ENCODE measurements at regions not wholly inside any gene's neighbourhood (a gene's known extent, or its start where the extent isn't known, plus 50 kb on each side); places are given as distances from the start of the nearest gene placed in this dataset.
"Not testable (repeated sequence)": the region's sequence is repeated elsewhere in the genome, so short reads cannot be mapped to it uniquely, and the experiment has no call there.

GRCh38 chrX:25442499-25442898 is 426.7 kb upstream of the ARX start:
- in situ Hi-C loops (cut with MboI; ENCODE audit: low pct_unique_long_range_greater_than_20kb, low sequenced_read_pairs) = no loop called here
- no peak for DNase-seq

DNA sequence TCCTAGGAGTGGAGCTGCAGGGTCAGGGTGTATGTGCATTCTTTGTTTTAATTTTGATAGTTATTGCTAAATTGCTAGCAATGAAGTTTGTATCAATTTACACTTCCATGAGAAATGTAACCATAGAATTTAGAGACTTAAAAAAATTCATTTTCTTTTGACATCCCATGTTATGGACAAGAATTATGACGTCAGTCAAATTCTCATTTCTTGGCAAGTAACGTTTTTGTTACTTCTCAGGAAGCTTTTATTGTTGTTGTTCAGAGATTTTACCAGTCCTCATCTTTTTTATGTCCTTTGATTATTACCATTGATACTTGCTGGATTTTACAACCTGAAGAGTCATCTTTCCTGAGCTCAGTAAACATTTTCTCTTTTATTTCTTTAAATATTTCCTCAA is 417.5 kb upstream of the ARX start:
- in situ Hi-C loops (cut with MboI; ENCODE audit: low pct_unique_long_range_greater_than_20kb, low sequenced_read_pairs) = no loop called here
- no peak for DNase-seq

- no peak for DNase-seq
- in situ Hi-C loops (cut with MboI; ENCODE audit: low pct_unique_long_range_greater_than_20kb, low sequenced_read_pairs) = no loop called here
These were observed 416.6 kb upstream of the ARX start for GRCh38 chrX:25432396-25432795.

DNA sequence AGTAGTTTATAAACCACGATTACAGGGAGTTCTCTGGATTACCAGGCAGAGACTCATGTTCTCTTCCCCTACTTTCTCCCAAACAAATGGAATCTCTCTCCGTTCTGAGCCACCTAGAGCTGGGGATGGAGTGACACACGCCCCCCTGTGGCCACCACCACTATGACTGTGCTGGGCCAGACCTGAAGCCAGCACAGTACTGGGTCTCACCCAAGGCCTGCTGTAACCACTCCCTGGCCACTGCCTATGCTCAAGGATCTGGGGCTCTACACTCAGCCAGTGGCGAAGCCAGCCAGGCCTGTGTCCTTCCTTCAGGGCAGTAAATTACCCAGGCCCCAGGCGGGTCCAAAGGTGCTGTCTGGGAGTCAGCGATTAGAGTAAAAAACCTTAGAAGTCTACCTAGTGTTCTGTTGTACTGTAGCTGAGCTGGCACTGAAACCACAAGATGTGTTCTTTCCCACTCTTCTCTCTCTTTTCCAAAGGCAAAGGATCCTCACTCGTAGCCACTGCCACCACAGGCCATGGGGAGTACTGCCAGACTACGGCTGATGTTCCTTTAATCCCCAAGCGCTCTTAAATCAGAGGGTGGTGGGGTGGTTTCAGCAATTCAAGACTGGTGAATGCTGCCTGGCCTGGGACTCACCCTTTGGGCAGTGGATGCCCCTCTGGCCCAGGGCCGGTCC is 412.2 kb upstream of the ARX start:
- peak; percentile 5 for DNase-seq
- in situ Hi-C loops (cut with MboI; ENCODE audit: low pct_unique_long_range_greater_than_20kb, low sequenced_read_pairs) = no loop called here

- in situ Hi-C loops (cut with MboI; ENCODE audit: low pct_unique_long_range_greater_than_20kb, low sequenced_read_pairs); DNase-seq: not testable (repeated sequence)
These were observed 388.4 kb upstream of the ARX start for GRCh38 chrX:25404163-25404562.

- in situ Hi-C loops (cut with MboI; ENCODE audit: low pct_unique_long_range_greater_than_20kb, low sequenced_read_pairs) = no loop called here
- no peak for DNase-seq
These were observed 373.5 kb upstream of the ARX start for GRCh38 chrX:25389266-25389665.

- in situ Hi-C loops (cut with MboI; ENCODE audit: low pct_unique_long_range_greater_than_20kb, low sequenced_read_pairs) = no loop called here
- DNase-seq = no peak
These were observed 367.4 kb upstream of the ARX start for GRCh38 chrX:25383196-25383595.

DNA sequence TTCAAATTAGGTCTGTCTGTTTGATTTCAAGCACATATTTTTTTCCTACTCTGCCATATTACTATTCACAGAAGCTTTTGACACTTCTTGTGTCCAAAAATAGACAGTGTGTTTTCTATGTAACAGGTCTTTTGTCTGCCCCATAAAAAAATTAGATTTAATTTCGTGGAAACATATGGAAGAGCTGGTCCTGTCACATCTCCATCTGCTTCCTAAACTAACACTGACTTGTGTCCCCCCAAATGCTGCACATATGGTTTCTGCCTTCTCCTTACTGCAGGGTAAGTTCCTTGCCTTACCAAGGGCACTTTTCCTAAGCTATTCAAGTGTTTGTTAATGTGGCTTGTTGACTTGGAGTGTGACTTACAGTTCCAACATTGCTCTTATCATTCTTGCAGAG is 340.7 kb upstream of the ARX start:
- in situ Hi-C loops (cut with MboI; ENCODE audit: low pct_unique_long_range_greater_than_20kb, low sequenced_read_pairs) = no loop called here
- DNase-seq = no peak

- in situ Hi-C loops (cut with MboI; ENCODE audit: low pct_unique_long_range_greater_than_20kb, low sequenced_read_pairs) = no loop called here
- DNase-seq = no peak
These were observed 328.6 kb upstream of the ARX start for GRCh38 chrX:25344161-25344936.

DNA sequence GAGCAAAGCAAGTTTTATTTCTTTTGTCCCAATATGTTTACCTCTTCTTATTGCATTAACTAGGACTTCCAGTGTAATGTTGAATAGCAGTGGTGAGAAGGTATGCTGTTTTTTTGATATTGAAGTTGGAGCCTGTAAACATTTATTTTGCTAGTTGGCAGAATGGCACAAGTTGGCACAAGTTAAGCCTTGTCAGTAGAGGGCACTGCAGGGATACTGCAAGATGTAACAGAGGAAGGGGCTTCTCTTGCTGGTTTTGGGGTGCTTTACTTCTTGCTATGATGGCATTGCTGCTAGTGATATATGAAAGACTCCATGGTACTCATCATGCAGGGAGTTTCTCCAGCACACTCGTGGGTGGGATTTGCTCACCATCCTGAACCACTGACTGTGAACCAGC is 327.3 kb upstream of the ARX start:
- DNase-seq = no peak
- in situ Hi-C loops (cut with MboI; ENCODE audit: low pct_unique_long_range_greater_than_20kb, low sequenced_read_pairs) = no loop called here

- in situ Hi-C loops (cut with MboI; ENCODE audit: low pct_unique_long_range_greater_than_20kb, low sequenced_read_pairs) = no loop called here
- no peak for DNase-seq
These were observed 322.1 kb upstream of the ARX start for GRCh38 chrX:25337841-25338240.

- no peak for DNase-seq
- in situ Hi-C loops (cut with MboI; ENCODE audit: low pct_unique_long_range_greater_than_20kb, low sequenced_read_pairs) = no loop called here
These were observed 285.2 kb upstream of the ARX start for GRCh38 chrX:25300994-25301393.

DNA sequence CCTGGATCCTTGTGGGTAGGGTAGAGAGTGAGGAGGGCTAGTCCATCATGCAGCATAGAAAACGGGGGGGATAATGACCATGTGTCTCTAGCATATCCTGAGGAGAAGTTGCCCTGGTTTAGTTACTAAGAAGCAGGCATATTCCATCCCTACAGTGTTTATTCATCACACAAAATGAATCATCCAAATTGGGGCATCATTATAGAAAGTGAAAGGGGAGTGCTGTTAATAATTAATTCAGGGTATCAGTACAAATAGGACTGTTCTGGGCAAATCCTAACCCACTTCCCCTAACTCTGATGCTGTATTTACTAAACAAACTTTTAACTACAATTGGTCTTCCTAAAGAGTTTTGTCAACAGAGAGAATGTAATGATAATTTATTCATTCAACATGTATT is 281.1 kb upstream of the ARX start:
- in situ Hi-C loops (cut with MboI; ENCODE audit: low pct_unique_long_range_greater_than_20kb, low sequenced_read_pairs) = no loop called here
- DNase-seq = no peak

DNA sequence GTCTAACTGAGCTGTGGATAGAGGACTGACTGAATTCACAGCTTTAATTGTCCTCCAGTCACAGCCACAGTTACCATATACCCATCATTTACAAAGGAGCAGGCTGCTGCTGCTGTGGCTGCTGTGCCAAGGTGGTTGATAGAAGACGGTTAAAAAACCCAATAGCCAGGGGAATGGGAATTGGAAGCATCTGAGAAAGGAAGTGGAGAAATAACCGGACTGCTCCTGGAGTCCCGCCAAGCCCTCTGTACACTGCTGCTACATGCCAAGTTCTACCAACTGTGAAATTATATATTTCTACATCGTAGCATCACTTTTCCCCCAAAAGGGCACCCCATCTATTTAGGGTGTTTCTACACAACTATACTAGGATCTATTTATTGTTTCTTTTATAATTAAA is 279.7 kb upstream of the ARX start:
- no peak for DNase-seq
- in situ Hi-C loops (cut with MboI; ENCODE audit: low pct_unique_long_range_greater_than_20kb, low sequenced_read_pairs) = no loop called here

- in situ Hi-C loops (cut with MboI; ENCODE audit: low pct_unique_long_range_greater_than_20kb, low sequenced_read_pairs) = no loop called here
- DNase-seq = no peak
These were observed 274.4 kb upstream of the ARX start for GRCh38 chrX:25290132-25290531.

DNA sequence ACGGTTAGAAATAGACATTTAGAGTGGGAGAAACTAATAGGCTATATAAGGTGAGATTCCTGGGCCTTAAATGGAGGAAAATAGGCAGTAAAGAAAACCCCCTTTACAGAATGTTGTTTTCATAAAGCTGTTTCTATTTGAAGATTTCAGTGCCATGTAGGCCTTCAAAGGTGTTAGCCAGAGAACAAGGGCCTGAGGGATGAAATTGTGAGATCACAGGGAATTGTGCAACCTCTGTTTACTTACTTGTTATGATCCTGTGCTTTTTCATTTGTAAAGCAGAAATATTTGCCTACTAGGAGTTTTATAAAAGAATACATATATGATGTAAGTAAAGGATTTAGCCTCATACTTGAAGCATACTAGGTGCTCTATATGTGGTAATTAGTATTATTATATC is 272.9 kb upstream of the ARX start:
- in situ Hi-C loops (cut with MboI; ENCODE audit: low pct_unique_long_range_greater_than_20kb, low sequenced_read_pairs) = no loop called here

GRCh38 chrX:25287521-25287920 is 271.8 kb upstream of the ARX start:
- no peak for DNase-seq
- in situ Hi-C loops (cut with MboI; ENCODE audit: low pct_unique_long_range_greater_than_20kb, low sequenced_read_pairs) = no loop called here

More for the DNA sequence above, 272.9 kb upstream of the ARX start:
- no peak for DNase-seq

GRCh38 chrX:25285598-25285997 is 269.8 kb upstream of the ARX start:
- in situ Hi-C loops (cut with MboI; ENCODE audit: low pct_unique_long_range_greater_than_20kb, low sequenced_read_pairs) = no loop called here
- no peak for DNase-seq

- no peak for DNase-seq
- in situ Hi-C loops (cut with MboI; ENCODE audit: low pct_unique_long_range_greater_than_20kb, low sequenced_read_pairs) = no loop called here
These were observed 263.7 kb upstream of the ARX start for GRCh38 chrX:25279510-25279909.

GRCh38 chrX:25278341-25278740 is 262.6 kb upstream of the ARX start:
- DNase-seq = no peak
- in situ Hi-C loops (cut with MboI; ENCODE audit: low pct_unique_long_range_greater_than_20kb, low sequenced_read_pairs) = no loop called here

GRCh38 chrX:25277574-25277973 is 261.8 kb upstream of the ARX start:
- DNase-seq = no peak
- in situ Hi-C loops (cut with MboI; ENCODE audit: low pct_unique_long_range_greater_than_20kb, low sequenced_read_pairs) = no loop called here
